Activated CD8-positive, alpha-beta T cell treated with anti-CD3 and anti-CD28 coated beads for 36 hours (primary cell): ENCODE measurements at regions not wholly inside any gene's neighbourhood (a gene's known extent, or its start where the extent isn't known, plus 50 kb on each side); places are given as distances from the start of the nearest gene placed in this dataset.

Experiments used
- ATAC-seq: fragments of 200-7000 bp; cut with Tn5 transposase; one replicate; pipeline ENCODE4 v1.10.0; 2021; ENCODE audit warnings: mild to moderate bottlenecking, moderate library complexity
- CTCF ChIA-PET: fragments of 350-600 bp; sonication (Branson Sonifier 250); formaldehyde crosslinking; loops from one replicate; lab custom pipeline; 2021; ENCODE audit warnings: antibody characterized with exemption; lab: Charles Lee
- POLR2A ChIA-PET: fragments of 350-600 bp; sonication (Branson Sonifier 250); formaldehyde crosslinking; loops from one replicate; lab custom pipeline; 2021; ENCODE audit warnings: antibody characterized with exemption; lab: Charles Lee
- DNase-seq: peaks from one replicate; pipeline ENCODE4 v3.0.0-alpha.2; 2020
- H3K27ac Mint-ChIP-seq: one replicate; pipeline ENCODE4 v1.8.0; 2021; ENCODE audit warnings: mild to moderate bottlenecking, mixed read lengths
- H3K27me3 Mint-ChIP-seq: one replicate; pipeline ENCODE4 v1.8.0; 2021; ENCODE audit warnings: mixed read lengths
- H3K36me3 Mint-ChIP-seq: one replicate; pipeline ENCODE4 v1.8.0; 2021; ENCODE audit warnings: low read depth, mixed read lengths
- H3K4me1 Mint-ChIP-seq: one replicate; pipeline ENCODE4 v1.8.0; 2021; ENCODE audit warnings: low read depth, mixed read lengths
- H3K4me3 Mint-ChIP-seq: one replicate; pipeline ENCODE4 v1.8.0; 2021; ENCODE audit warnings: mild to moderate bottlenecking, moderate library complexity, mixed read lengths
- H3K9me3 Mint-ChIP-seq: one replicate; pipeline ENCODE4 v1.8.0; 2021; ENCODE audit warnings: mixed read lengths
- intact Hi-C: fragments of 100-400 bp; cut with micrococcal nuclease; formaldehyde crosslinking; loops from one replicate; pipeline ENCODE4 v1.10.0; 2022
- TF ChIP-seq, protein P1 (sequence below): fragments of 200-600 bp; IDR thresholded peaks from one replicate; pipeline ENCODE4 v1.8.0; 2022; ENCODE audit warnings: antibody characterized with exemption, mild to moderate bottlenecking

DNA sequence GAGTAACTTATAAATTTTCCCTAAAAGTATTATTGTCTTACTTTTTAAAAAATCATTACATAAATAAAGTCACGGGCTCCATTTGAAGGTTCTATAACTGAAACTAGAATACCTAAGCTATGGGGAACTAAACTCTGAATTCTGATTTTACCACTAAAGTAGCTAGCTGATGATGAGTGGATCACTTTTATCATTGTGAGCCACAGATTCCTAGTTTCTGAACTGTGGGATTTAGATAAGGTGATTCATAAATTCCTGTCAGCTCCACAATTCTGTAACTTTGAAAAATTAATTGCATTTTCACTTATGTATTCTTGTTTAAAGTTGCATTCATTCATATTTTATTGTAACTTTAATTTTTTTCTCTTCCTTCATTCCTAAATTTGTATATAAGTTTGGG lies 540.9 kb downstream of the GBA3 start:
- Mint-ChIP-seq H3K4me3 (no peak overlapping the region), H3K36me3 (no peaks in the 10 kb centered on the region), H3K4me1 (no peaks in the 10 kb centered on the region), H3K27me3 (no peaks in the 10 kb centered on the region), H3K27ac (no peak overlapping the region), H3K9me3 (no peaks in the 10 kb centered on the region)
- ATAC-seq = no peak
- ChIA-PET POLR2A (no interaction called here), CTCF (no interaction called here)
- TF ChIP-seq, protein P1, sequence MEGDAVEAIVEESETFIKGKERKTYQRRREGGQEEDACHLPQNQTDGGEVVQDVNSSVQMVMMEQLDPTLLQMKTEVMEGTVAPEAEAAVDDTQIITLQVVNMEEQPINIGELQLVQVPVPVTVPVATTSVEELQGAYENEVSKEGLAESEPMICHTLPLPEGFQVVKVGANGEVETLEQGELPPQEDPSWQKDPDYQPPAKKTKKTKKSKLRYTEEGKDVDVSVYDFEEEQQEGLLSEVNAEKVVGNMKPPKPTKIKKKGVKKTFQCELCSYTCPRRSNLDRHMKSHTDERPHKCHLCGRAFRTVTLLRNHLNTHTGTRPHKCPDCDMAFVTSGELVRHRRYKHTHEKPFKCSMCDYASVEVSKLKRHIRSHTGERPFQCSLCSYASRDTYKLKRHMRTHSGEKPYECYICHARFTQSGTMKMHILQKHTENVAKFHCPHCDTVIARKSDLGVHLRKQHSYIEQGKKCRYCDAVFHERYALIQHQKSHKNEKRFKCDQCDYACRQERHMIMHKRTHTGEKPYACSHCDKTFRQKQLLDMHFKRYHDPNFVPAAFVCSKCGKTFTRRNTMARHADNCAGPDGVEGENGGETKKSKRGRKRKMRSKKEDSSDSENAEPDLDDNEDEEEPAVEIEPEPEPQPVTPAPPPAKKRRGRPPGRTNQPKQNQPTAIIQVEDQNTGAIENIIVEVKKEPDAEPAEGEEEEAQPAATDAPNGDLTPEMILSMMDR = no peak
- intact Hi-C loops = no loop called here
- no peak for DNase-seq

DNA sequence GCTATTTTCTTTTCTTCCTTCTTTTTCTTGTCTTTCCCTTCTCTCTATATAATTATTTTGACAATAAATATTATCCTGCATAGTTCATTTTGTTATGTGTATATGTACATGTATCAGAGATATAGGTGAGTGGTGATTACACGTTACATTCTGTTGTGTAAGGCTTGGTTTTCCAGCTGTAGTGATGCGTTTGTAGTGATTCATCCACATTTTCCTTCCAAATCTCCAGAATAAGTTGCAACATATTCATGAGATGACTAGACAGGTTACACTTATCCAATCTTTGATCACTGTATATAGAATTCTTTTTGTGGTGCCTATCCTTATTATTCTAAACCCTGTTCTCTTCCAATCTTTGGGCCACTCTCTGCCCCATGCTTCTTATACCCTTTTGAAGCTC lies 540.2 kb downstream of the GBA3 start:
- intact Hi-C loops = no loop called here
- no peaks in the 10 kb centered on the region for H3K36me3 Mint-ChIP-seq
- no peaks in the 10 kb centered on the region for H3K9me3 Mint-ChIP-seq
- H3K27me3 Mint-ChIP-seq = no peaks in the 10 kb centered on the region
- TF ChIP-seq, protein P1 = no peak
- ChIA-PET CTCF (no interaction called here), POLR2A (no interaction called here)
- DNase-seq (no peak), ATAC-seq (no peak)
- H3K4me1 Mint-ChIP-seq = no peaks in the 10 kb centered on the region
- no peak overlapping the region for H3K4me3 Mint-ChIP-seq
- no peak overlapping the region for H3K27ac Mint-ChIP-seq

DNA sequence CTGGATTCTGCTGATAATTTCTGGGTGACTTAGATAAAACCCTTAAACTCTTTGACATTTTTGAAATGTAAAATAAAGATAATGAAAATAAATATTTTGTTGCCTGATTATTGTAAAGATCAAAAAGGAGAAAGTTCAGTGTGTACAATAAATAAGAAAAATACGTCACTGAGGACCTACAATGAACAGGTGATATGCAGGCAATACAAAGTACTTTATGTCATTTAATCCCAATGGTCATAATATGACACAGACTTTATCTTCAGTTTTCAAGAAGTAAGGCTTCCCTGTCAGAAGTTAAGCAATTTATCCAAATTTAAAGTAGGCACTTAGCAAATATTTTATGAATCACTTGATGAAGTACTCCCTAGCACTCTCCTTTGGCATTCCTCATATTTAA lies 532.8 kb downstream of the GBA3 start:
- no peaks in the 10 kb centered on the region for H3K36me3 Mint-ChIP-seq
- no peaks in the 10 kb centered on the region for H3K27me3 Mint-ChIP-seq
- peaks cover 1% of the 10 kb centered on the region for H3K9me3 Mint-ChIP-seq
- no peak overlapping the region for H3K27ac Mint-ChIP-seq
- ATAC-seq = no peak
- ChIA-PET CTCF (no interaction called here), POLR2A (no interaction called here)
- H3K4me3 Mint-ChIP-seq = no peak overlapping the region
- TF ChIP-seq, protein P1 = no peak
- DNase-seq = no peak
- H3K4me1 Mint-ChIP-seq = no peaks in the 10 kb centered on the region
- intact Hi-C loops = no loop called here

GRCh38 chr4:23224684-23225420 lies 532.1 kb downstream of the GBA3 start:
- intact Hi-C loops = no loop called here
- DNase-seq (no peak), ATAC-seq (no peak)
- H3K4me3 Mint-ChIP-seq = no peak overlapping the region
- no peaks in the 10 kb centered on the region for H3K27me3 Mint-ChIP-seq
- TF ChIP-seq, protein P1 = no peak
- peaks cover 1% of the 10 kb centered on the region for H3K9me3 Mint-ChIP-seq
- no peak overlapping the region for H3K27ac Mint-ChIP-seq
- H3K4me1 Mint-ChIP-seq = no peaks in the 10 kb centered on the region
- ChIA-PET POLR2A (no interaction called here), CTCF (no interaction called here)
- H3K36me3 Mint-ChIP-seq = no peaks in the 10 kb centered on the region

DNA sequence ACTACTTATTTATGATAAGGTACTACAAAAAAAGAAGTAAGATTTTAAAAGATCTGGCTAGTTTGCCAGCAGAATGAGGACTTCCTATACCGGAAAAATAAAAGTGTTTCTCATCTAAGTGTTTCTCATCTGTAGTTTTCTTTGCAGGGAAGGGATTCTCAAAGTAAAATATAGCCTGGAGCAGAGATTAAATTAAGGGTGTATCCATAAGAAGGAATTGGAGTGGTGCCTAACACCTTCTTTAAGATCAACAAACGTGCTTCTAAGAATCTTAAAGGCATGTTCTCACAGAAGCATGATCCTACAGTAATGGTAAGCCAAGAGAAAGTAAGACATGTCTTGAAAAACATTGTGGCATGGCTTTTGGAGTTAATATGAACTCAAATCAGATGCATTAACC lies 528.2 kb downstream of the GBA3 start:
- Mint-ChIP-seq H3K27me3 (no peaks in the 10 kb centered on the region), H3K36me3 (no peaks in the 10 kb centered on the region), H3K27ac (no peak overlapping the region), H3K4me3 (no peak overlapping the region), H3K9me3 (no peaks in the 10 kb centered on the region), H3K4me1 (no peaks in the 10 kb centered on the region)
- ChIA-PET POLR2A (no interaction called here), CTCF (no interaction called here)
- ATAC-seq = no peak
- TF ChIP-seq, protein P1 = no peak
- intact Hi-C loops = no loop called here
- no peak for DNase-seq
